NT2/D1 (cell line): ENCODE measurements at regions not wholly inside any gene's neighbourhood (a gene's known extent, or its start where the extent isn't known, plus 50 kb on each side); places are given as distances from the start of the nearest gene placed in this dataset.

ENCODE experiments used
- YY1 ChIP-seq: IDR thresholded peaks from 2 replicates; pipeline ENCODE4 v1.6.1; 2011; ENCODE audit not compliant: insufficient read length, insufficient read depth
- ZNF274 ChIP-seq: IDR thresholded peaks from 2 replicates; pipeline ENCODE4 v1.6.1; 2011; ENCODE audit warnings: mild to moderate bottlenecking, low read depth, low read length

DNA sequence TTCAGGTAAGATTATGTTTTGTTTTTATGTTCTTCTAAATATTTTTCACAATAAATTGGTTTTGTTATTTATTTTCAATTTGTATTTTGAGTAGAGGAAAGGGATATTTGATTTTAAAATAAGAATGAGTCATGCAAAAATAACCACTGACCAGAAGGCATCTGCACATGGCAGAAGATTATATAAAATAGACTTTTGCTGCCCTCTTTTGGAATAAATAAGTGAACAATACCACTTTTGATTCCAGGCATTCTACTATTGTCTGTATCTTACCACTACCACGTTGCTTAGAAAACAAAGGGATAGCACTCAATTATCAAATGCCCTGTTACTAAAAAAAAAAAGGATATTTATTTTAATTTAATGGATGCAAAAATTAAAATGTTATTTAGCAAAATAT lies 227.3 kb upstream of the ITGA1 start:
- TF ChIP-seq ZNF274: no peak
- no peak for TF ChIP-seq YY1
